ENCODE measurements at regions not wholly inside any gene's neighbourhood (a gene's known extent, or its start where the extent isn't known, plus 50 kb on each side); places are given as distances from the start of the nearest gene placed in this dataset.

GRCh38 chr4:67109276-67109675 lies 436.0 kb downstream of the CENPC start:
- Histone ChIP-seq H3K79me2 (ENCODE audit: insufficient read depth) (no peaks in the 10 kb centered on the region), H3K4me2 (no peak overlapping the region), H3K9ac (no peak overlapping the region), H3K9me3 (no peaks in the 10 kb centered on the region), H3K4me3 (ENCODE audit: low read depth in 2 of 2, low read length in 1 of 2) (no peak overlapping the region), H2AFZ (ENCODE audit: low read depth) (no peak overlapping the region), H3K36me3 (replicated peaks in 1 of 2; ENCODE audit: control insufficient read depth in 1 of 2, insufficient read depth in 2 of 2, low read length in 1 of 2) (no peaks in the 10 kb centered on the region), H3K4me1 (ENCODE audit: control insufficient read depth in 1 of 2, insufficient read depth in 2 of 2, low read depth in 1 of 2, low read length in 1 of 2) (no peaks in the 10 kb centered on the region), H3K27me3 (ENCODE audit: insufficient read depth) (no peaks in the 10 kb centered on the region), H4K20me1 (ENCODE audit: insufficient read depth) (no peaks in the 10 kb centered on the region), H3F3A (replicated peaks; ENCODE audit: insufficient read depth) (no peaks in the 10 kb centered on the region), H3K27ac (ENCODE audit: low read depth in 2 of 2, low read length in 1 of 2) (no peak overlapping the region), H3K9me2 (no peaks in the 10 kb centered on the region)
- ChIA-PET CTCF (no interaction called here), POLR2A (no interaction called here)
- TF ChIP-seq MXI1 (IDR thresholded peaks at IDR 0.05; ENCODE audit: low read depth, low read length) = no peak
- no peak for TF ChIP-seq IRF3 (IDR thresholded peaks at IDR 0.05; ENCODE audit: low read depth, low read length)
- TF ChIP-seq FOXM1 (IDR thresholded peaks at IDR 0.05; ENCODE audit: low read depth) = no peak
- no peak for TF ChIP-seq FOSL2 (IDR thresholded peaks at IDR 0.05; ENCODE audit: borderline replicate concordance, low read depth)
- TF ChIP-seq POLR2AphosphoS5 (IDR thresholded peaks at IDR 0.05; ENCODE audit: low read depth, low read length) = no peak
- TF ChIP-seq RCOR1 (IDR thresholded peaks at IDR 0.05; ENCODE audit: low read length) = no peak
- TF ChIP-seq, protein P1, sequence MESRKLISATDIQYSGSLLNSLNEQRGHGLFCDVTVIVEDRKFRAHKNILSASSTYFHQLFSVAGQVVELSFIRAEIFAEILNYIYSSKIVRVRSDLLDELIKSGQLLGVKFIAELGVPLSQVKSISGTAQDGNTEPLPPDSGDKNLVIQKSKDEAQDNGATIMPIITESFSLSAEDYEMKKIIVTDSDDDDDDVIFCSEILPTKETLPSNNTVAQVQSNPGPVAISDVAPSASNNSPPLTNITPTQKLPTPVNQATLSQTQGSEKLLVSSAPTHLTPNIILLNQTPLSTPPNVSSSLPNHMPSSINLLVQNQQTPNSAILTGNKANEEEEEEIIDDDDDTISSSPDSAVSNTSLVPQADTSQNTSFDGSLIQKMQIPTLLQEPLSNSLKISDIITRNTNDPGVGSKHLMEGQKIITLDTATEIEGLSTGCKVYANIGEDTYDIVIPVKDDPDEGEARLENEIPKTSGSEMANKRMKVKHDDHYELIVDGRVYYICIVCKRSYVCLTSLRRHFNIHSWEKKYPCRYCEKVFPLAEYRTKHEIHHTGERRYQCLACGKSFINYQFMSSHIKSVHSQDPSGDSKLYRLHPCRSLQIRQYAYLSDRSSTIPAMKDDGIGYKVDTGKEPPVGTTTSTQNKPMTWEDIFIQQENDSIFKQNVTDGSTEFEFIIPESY (IDR thresholded peaks at IDR 0.05; ENCODE audit: borderline replicate concordance, low read depth) = no peak
- TF ChIP-seq TCF12 (IDR thresholded peaks at IDR 0.05) = no peak
- TF ChIP-seq YY1 (IDR thresholded peaks at IDR 0.05; ENCODE audit: low read depth) = no peak
- TF ChIP-seq NRF1 (IDR thresholded peaks at IDR 0.05; ENCODE audit: low read depth, low read length) = no peak
- no peak for TF ChIP-seq MEF2A (IDR thresholded peaks at IDR 0.05; ENCODE audit: borderline replicate concordance, low read depth)
- no peak for TF ChIP-seq JUND (IDR thresholded peaks at IDR 0.05)
- TF ChIP-seq TEAD4 (IDR thresholded peaks at IDR 0.05; ENCODE audit: borderline replicate concordance, insufficient read depth) = no peak
- no peak for TF ChIP-seq EP300 (IDR thresholded peaks at IDR 0.05; ENCODE audit: borderline replicate concordance in 1 of 2, low read depth in 1 of 2, low read length in 1 of 2)
- DNase-seq = no peak

- no peak overlapping the region for H3K4me3 ChIP-seq (ENCODE audit: low read depth in 2 of 2, low read length in 1 of 2)
- no peaks in the 10 kb centered on the region for H3F3A ChIP-seq (replicated peaks; ENCODE audit: insufficient read depth)
- CTCF ChIA-PET = no interaction called here
- H3K36me3 ChIP-seq (replicated peaks in 1 of 2; ENCODE audit: control insufficient read depth in 1 of 2, insufficient read depth in 2 of 2, low read length in 1 of 2) = no peaks in the 10 kb centered on the region
- H3K27me3 ChIP-seq (ENCODE audit: insufficient read depth) = no peaks in the 10 kb centered on the region
- no peaks in the 10 kb centered on the region for H3K79me2 ChIP-seq (ENCODE audit: insufficient read depth)
- no peaks in the 10 kb centered on the region for H3K9me3 ChIP-seq
- POLR2A ChIA-PET = no interaction called here
- H3K9me2 ChIP-seq = no peaks in the 10 kb centered on the region
- WGBS (ENCODE audit: low lambda C conversion rate) = 1% methylated on average over 3 of the region's 3 CpGs
- H3K27ac ChIP-seq (ENCODE audit: low read depth in 2 of 2, low read length in 1 of 2) = no peak overlapping the region
- H4K20me1 ChIP-seq (ENCODE audit: insufficient read depth) = no peaks in the 10 kb centered on the region
- no peak overlapping the region for H2AFZ ChIP-seq (ENCODE audit: low read depth)
- no peak for DNase-seq
- H3K4me1 ChIP-seq (ENCODE audit: control insufficient read depth in 1 of 2, insufficient read depth in 2 of 2, low read depth in 1 of 2, low read length in 1 of 2) = no peaks in the 10 kb centered on the region
- no peak overlapping the region for H3K4me2 ChIP-seq
- H3K9ac ChIP-seq = no peak overlapping the region
- TF ChIP-seq NRF1 (IDR thresholded peaks at IDR 0.05; ENCODE audit: low read depth, low read length) = no peak
- no peak for TF ChIP-seq FOSL2 (IDR thresholded peaks at IDR 0.05; ENCODE audit: borderline replicate concordance, low read depth)
- TF ChIP-seq EP300 (IDR thresholded peaks at IDR 0.05; ENCODE audit: borderline replicate concordance in 1 of 2, low read depth in 1 of 2, low read length in 1 of 2) = no peak
- TF ChIP-seq GATA2 (CRISPR knock-in tag; IDR thresholded peaks at IDR 0.05) = no peak
- no peak for TF ChIP-seq RXRA (IDR thresholded peaks at IDR 0.05; ENCODE audit: borderline replicate concordance, low read depth)
- TF ChIP-seq CHD2 (IDR thresholded peaks at IDR 0.05; ENCODE audit: low read length, partially characterized antibody) = no peak
- no peak for TF ChIP-seq MEF2A (IDR thresholded peaks at IDR 0.05; ENCODE audit: borderline replicate concordance, low read depth)
- TF ChIP-seq FOXJ3 (CRISPR knock-in tag; IDR thresholded peaks at IDR 0.05) = no peak
- no peak for TF ChIP-seq IRF3 (IDR thresholded peaks at IDR 0.05; ENCODE audit: low read depth, low read length)
- no peak for TF ChIP-seq GABPA (IDR thresholded peaks at IDR 0.05; ENCODE audit: low read depth)
- TF ChIP-seq MXI1 (IDR thresholded peaks at IDR 0.05; ENCODE audit: low read depth, low read length) = no peak
- no peak for TF ChIP-seq SMC3 (IDR thresholded peaks at IDR 0.05; ENCODE audit: low read depth, low read length)
- TF ChIP-seq, protein P2, sequence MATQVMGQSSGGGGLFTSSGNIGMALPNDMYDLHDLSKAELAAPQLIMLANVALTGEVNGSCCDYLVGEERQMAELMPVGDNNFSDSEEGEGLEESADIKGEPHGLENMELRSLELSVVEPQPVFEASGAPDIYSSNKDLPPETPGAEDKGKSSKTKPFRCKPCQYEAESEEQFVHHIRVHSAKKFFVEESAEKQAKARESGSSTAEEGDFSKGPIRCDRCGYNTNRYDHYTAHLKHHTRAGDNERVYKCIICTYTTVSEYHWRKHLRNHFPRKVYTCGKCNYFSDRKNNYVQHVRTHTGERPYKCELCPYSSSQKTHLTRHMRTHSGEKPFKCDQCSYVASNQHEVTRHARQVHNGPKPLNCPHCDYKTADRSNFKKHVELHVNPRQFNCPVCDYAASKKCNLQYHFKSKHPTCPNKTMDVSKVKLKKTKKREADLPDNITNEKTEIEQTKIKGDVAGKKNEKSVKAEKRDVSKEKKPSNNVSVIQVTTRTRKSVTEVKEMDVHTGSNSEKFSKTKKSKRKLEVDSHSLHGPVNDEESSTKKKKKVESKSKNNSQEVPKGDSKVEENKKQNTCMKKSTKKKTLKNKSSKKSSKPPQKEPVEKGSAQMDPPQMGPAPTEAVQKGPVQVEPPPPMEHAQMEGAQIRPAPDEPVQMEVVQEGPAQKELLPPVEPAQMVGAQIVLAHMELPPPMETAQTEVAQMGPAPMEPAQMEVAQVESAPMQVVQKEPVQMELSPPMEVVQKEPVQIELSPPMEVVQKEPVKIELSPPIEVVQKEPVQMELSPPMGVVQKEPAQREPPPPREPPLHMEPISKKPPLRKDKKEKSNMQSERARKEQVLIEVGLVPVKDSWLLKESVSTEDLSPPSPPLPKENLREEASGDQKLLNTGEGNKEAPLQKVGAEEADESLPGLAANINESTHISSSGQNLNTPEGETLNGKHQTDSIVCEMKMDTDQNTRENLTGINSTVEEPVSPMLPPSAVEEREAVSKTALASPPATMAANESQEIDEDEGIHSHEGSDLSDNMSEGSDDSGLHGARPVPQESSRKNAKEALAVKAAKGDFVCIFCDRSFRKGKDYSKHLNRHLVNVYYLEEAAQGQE (IDR thresholded peaks at IDR 0.05; ENCODE audit: low read depth, low read length) = no peak
Observed at GRCh38 chr4:67106861-67107460, 438.3 kb downstream of the CENPC start.

Measured in SK-N-SH (cell line).